HG02852 (cell line): ENCODE measurements at regions not wholly inside any gene's neighbourhood (a gene's known extent, or its start where the extent isn't known, plus 50 kb on each side); places are given as distances from the start of the nearest gene placed in this dataset.

Source experiments
- ATAC-seq: cut with Tn5 transposase; IDR thresholded peaks from one replicate; pipeline ENCODE4 v1.9.1; 2021; ENCODE audit warnings: mild to moderate bottlenecking, moderate library complexity; ENCODE audit not compliant: unreplicated experiment

GRCh38 chr9:89655990-89656657 is 51.3 kb downstream of the GADD45G start:
- no peak for ATAC-seq

GRCh38 chr9:89657295-89657694 is 52.5 kb downstream of the GADD45G start:
- no peak for ATAC-seq

DNA sequence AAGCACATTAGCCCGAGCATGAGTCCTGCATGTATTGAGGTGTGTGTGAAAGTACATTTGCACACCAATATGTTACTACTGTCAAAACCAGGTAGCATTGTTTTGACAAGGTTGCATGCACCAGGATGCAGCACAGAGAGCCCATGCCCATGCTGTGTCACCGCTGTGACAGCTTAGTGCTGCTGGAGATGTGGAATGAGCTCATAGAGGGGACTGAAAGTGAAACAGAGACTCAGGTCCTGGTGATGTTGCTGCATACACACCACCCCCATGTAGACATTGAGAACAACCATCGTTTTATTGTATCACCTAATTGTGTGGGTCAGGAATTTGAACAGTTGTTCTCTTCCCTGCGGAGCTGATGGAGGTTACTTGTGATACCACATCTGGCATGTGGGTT is 53.0 kb downstream of the GADD45G start:
- peak; percentile 75 for ATAC-seq

GRCh38 chr9:89658401-89658800 is 53.6 kb downstream of the GADD45G start:
- no peak for ATAC-seq

- ATAC-seq, result no peak
Observed at GRCh38 chr9:89658931-89659330, 54.1 kb downstream of the GADD45G start.

GRCh38 chr9:89659473-89659872 is 54.7 kb downstream of the GADD45G start:
- no peak for ATAC-seq

DNA sequence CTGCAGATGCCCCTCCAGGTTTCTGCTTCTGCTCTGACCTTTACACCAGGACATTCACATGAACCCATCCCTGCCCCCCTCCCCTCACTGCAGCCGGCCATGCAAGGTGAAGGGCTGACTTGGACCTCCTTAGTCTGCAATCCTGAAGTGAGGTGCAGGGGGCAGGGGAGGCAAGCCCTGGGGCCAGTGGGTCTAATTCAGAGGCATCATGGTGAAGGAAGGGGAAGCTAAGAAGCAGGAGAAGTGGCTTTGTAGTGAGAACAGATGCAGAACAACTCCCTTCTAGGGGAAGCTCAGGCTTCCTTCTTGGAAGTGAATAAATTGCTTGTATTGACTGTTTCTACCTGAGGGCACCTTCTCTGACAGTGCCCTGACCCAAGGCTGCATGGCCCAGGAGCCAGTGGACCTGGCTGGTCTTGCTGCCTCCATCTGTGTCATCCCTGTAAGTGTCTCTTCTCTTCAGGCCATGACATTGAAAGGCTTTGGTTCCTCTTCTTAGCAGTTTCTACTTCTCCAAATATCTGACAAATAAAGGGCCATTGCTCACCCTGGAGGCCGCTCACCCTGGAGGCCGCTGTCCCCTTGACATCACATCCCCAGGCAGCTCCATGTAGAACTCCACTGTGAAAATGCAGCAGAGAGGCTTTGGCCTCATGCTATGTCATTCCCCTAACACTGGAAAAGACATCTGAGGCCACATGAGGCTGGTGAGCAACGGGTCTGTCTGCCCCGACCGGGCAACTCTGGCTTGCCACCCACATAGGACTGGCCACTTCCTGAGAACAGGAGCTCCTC is 55.3 kb downstream of the GADD45G start:
- ATAC-seq, result no peak

DNA sequence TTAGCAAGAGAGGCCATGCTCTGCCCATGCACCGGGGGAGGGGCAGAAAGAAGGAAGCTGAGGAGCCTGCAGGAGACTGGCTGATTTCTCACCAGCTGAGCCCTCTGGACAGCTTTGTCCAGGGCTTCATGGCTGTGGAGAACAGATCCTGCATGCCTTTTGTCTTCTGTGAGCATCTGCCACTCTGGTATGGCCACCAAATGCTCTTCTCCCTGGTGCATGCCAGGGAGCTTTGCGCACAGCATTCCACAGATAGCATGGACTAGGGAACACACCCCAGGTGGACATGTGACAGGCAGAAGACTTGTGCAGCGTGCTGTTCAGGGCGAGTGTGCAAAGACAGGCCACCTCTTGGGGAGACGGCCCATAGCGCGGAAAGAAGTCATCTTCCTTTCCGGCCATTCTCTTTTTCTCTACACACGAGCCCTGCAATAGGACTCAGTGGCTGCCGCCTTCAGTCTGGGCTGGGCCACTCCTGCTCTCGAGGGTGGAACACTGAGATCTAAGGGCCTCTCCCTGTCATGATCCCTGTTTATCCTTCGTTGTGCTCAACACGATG is 56.7 kb downstream of the GADD45G start:
- ATAC-seq, result no peak

DNA sequence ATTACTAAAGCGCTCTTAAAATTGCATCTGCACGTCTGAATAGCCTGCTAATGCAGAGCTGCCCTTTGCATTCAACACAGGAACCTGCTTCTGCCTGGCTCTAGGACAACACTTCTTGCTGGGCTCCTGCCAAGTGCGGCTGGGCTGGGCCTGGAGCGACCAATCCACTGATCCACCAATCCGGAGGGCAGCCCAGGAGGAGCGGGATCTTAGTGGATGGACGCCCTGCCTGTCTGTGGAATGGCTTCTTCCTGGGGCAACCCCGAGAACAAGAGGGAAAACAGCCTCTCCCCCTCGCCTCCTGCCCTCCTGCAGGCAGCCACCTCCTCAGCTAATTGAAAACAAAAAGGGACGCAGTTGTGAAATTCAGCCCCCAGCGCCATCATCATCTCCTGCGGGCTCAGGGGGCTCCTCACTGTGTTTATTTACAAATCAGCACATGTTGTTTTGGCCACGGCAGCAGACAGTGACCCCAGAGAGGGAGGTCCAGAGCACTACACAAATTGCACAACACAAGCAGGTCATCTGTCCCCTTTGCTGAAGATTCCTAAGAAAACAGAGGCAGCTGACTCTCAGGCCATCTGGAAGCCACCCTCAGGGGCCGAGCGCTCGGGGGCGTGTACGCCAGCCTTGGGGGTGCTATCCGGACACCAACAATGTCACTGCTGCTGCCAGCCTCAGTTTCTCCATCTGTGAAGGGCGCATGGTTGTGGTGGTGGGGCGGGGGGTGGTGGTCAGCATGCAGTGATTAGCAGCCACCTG is 57.3 kb downstream of the GADD45G start:
- no peak for ATAC-seq

DNA sequence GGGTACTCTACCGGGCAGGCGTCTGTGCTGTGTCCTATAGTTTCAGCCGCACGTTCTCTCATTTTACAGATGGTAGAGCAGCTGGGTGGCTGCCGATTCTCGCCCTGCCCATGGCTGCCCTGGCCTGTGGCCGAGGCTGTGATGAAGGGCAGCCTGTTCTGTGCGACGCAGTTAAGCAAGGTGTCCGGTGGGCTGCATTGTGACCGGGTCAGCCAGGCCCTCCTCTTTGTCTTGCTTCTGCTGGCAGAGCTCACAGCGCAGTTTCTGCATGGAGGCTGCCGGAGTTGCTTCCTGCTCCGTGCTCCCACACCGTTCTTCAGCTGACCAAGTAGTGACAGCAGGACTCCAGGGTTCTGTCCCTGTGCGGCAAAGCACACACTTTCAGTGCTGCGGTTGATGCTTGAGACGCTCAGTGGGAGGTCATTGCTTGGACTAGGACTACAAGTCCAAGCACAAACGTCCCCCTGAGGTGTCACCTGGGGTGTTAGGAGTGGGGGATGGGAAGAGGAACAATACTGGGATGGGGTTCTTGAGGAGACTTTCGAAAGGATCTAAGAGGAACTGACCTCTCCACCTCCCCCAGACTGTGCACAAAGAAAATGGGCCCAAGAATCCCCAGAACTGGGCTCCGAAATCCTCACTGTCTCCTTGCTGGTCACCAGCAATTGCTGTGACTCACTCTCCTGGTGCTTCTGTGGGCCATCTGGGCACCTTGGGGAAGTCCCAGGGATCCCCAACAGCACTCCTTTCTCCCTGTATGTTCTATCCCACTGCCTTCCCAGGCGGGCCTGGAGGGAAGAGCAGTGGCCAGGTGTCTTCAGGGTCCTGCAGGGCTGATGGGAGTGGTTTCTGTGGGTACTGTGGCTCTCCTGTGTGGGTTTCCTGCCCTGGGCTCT is 58.2 kb downstream of the GADD45G start:
- ATAC-seq, result no peak

DNA sequence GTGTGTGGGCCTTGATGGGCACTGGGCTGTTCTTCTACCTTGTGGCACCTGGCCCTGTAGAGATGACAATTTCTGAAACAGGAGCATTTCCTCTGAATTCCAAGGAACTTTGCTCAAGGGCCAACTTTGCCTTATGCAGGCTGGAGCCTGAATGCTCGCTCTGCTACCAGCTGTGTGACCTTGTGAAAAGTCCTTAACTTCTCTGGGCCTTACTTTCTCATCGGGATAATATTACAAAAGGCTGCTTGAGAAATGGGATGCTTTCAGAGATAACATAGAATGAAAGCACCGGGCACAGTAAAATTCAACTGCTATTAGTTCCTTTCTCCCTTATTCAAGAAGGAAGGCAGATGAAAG is 58.8 kb downstream of the GADD45G start:
- no peak for ATAC-seq

- no peak for ATAC-seq
Observed at GRCh38 chr9:89664010-89664409, 59.2 kb downstream of the GADD45G start.

DNA sequence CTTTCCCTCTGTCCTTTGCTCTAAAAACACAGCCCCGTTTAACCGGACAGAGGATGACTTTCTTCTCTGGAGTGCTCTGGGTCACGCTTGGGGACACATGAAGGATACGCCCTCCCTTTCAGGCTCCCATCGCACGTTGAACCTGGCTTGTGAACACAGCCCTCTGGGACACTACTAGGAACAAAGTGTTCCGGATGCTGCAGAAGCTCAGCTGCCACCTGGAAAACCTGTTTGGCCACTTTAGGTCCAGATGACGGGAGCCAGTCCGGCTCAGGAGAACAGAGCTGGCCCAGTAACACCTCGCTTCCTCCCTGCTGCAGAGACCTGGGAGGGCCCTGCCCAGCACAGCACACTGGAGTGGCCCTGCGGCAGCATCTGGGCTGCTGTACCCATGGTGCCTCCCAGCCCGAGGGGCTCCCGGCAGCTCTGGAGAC is 60.1 kb downstream of the GADD45G start:
- ATAC-seq, result no peak

GRCh38 chr9:89666364-89666763 is 61.6 kb downstream of the GADD45G start:
- no peak for ATAC-seq

GRCh38 chr9:89666950-89667349 is 62.1 kb downstream of the GADD45G start:
- ATAC-seq, result no peak

GRCh38 chr9:89667726-89668125 is 62.9 kb downstream of the GADD45G start:
- no peak for ATAC-seq

DNA sequence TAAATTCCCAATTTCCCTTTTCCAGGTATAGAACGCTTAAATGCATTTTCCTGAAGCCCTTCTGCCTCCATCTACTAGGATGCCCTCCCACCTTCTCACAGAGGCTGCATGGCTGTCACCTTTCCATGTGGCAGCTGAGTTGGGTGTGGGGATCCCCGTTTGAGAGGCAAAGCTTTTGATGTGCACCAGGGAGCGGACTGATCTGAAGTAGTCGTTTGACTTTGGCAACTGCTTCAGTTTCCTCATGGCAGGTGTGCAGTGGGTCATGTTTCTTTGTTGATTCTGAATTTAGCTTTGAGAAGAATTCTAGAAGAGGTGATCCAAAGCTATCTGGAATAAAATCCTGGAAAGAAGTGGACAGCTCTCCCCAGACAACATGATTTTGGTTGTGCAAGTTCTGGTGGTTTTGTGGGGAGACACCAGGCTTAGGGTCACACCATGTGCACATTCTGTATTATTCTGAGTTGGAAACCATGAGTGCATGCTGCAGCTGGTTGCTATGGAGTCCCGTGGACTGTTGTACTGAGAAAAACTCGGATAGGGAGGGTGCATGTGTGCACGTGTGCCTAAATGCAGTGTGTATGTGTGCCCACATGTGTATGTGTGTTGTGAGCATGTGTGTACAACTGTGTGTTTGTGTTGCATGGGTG is 63.5 kb downstream of the GADD45G start:
- ATAC-seq, result no peak

GRCh38 chr9:89668866-89669246 is 64.0 kb downstream of the GADD45G start:
- no peak for ATAC-seq

DNA sequence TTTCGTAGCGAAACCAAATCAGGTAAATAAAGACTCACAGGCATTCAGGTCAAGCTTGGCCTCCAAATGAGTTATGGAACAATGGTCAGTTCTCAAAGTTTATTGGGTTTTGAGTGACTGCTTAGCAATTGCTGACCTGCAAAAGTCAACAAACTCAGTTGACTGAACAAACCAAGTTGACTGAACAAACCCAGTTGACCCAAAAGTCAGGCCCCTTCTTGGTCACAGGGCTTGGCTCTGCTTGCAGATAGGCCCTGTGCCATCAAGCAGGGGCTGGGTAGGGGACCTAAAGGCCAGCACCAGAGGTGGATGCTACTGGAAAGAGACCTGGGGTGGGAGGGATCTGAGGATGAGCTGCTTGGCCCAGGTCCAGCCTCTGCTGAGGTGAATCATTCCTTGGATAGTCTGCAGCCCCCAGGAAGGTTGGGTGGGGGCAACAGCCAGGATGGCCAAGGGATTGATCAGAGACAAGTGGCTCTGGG is 64.6 kb downstream of the GADD45G start:
- ATAC-seq, result no peak

- no peak for ATAC-seq
Observed at GRCh38 chr9:89670114-89670513, 65.3 kb downstream of the GADD45G start.
